HL-60 (cell line): ENCODE measurements at regions not wholly inside any gene's neighbourhood (a gene's known extent, or its start where the extent isn't known, plus 50 kb on each side); places are given as distances from the start of the nearest gene placed in this dataset.

ENCODE experiments used
- GABPA ChIP-seq: IDR thresholded peaks from 2 replicates; pipeline ENCODE4 v1.6.1; 2012; ENCODE audit warnings: low read depth
- POLR2AphosphoS5 ChIP-seq: IDR thresholded peaks from 2 replicates; pipeline ENCODE4 v1.6.1; 2012; ENCODE audit warnings: low read depth
- SPI1 ChIP-seq: IDR thresholded peaks from 2 replicates; pipeline ENCODE4 v1.6.1; 2012; ENCODE audit warnings: low read depth, mild to moderate bottlenecking, borderline replicate concordance
- TF ChIP-seq, protein P1 (sequence below): IDR thresholded peaks from one replicate; pipeline ENCODE4 v1.5.1; 2011; ENCODE audit warnings: low read length, control low read depth, inconsistent platforms; ENCODE audit not compliant: insufficient read depth
- TF ChIP-seq, protein P2 (sequence below): IDR thresholded peaks from 2 replicates; pipeline ENCODE4 v1.6.1; 2012; ENCODE audit warnings: low read depth; ENCODE audit not compliant: insufficient replicate concordance

DNA sequence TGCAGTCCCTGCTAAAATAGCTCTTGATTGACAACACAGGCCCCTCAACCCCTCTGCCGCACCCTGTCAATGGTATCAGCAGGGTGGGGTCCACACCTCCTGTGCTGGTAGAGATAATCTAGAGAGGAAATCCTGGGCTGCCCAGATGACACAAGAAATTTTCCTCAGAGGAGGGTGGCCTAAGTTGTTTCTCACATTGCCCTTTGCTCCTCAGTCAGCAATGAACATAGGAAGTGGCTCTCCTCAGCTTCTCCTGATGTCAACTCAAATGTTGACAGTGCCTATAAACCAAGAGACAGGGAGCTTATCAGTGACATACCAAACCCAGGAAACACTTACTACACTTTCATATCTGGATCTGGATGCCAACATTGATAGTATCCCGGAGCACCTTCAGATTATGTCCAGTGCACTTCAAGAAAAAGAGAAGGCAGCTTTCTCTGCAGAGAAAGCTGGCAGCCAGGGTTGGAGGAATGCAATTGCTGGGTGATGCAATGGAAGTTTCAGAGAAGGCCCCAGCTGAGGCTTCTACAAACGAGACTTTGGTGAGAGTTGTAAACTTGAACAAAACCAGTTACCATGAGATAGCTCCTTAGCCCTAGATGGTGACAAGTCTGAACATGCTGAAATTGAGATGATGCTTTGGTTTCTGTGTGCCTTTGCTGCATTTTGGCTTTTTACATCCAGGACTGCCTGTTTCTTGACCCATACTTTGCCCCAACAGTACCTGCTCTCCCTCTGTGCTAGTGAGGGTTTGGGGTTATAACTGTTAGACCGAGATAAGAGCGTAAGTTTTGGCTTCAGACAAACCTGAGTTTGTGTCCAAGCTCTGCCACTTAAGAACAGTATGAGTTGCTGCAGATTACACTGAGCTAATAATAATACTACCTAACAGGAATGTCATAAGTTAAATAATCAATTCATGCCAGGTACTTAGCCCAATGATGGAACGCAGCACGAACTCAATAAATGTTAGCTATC, 183.5 kb downstream of the NUAK1 start:
- TF ChIP-seq, protein P1, sequence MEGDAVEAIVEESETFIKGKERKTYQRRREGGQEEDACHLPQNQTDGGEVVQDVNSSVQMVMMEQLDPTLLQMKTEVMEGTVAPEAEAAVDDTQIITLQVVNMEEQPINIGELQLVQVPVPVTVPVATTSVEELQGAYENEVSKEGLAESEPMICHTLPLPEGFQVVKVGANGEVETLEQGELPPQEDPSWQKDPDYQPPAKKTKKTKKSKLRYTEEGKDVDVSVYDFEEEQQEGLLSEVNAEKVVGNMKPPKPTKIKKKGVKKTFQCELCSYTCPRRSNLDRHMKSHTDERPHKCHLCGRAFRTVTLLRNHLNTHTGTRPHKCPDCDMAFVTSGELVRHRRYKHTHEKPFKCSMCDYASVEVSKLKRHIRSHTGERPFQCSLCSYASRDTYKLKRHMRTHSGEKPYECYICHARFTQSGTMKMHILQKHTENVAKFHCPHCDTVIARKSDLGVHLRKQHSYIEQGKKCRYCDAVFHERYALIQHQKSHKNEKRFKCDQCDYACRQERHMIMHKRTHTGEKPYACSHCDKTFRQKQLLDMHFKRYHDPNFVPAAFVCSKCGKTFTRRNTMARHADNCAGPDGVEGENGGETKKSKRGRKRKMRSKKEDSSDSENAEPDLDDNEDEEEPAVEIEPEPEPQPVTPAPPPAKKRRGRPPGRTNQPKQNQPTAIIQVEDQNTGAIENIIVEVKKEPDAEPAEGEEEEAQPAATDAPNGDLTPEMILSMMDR, result no peak
- TF ChIP-seq, protein P2, sequence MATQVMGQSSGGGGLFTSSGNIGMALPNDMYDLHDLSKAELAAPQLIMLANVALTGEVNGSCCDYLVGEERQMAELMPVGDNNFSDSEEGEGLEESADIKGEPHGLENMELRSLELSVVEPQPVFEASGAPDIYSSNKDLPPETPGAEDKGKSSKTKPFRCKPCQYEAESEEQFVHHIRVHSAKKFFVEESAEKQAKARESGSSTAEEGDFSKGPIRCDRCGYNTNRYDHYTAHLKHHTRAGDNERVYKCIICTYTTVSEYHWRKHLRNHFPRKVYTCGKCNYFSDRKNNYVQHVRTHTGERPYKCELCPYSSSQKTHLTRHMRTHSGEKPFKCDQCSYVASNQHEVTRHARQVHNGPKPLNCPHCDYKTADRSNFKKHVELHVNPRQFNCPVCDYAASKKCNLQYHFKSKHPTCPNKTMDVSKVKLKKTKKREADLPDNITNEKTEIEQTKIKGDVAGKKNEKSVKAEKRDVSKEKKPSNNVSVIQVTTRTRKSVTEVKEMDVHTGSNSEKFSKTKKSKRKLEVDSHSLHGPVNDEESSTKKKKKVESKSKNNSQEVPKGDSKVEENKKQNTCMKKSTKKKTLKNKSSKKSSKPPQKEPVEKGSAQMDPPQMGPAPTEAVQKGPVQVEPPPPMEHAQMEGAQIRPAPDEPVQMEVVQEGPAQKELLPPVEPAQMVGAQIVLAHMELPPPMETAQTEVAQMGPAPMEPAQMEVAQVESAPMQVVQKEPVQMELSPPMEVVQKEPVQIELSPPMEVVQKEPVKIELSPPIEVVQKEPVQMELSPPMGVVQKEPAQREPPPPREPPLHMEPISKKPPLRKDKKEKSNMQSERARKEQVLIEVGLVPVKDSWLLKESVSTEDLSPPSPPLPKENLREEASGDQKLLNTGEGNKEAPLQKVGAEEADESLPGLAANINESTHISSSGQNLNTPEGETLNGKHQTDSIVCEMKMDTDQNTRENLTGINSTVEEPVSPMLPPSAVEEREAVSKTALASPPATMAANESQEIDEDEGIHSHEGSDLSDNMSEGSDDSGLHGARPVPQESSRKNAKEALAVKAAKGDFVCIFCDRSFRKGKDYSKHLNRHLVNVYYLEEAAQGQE, result no peak
- no peak for TF ChIP-seq POLR2AphosphoS5
- no peak for TF ChIP-seq SPI1
- TF ChIP-seq GABPA, result no peak
